GM04503 (cell line): ENCODE measurements at regions not wholly inside any gene's neighbourhood (a gene's known extent, or its start where the extent isn't known, plus 50 kb on each side); places are given as distances from the start of the nearest gene placed in this dataset.

Experiments
- DNase-seq: peaks from one replicate; pipeline ENCODE4 v3.0.0-alpha.2; 2012; ENCODE audit warnings: low read depth

DNA sequence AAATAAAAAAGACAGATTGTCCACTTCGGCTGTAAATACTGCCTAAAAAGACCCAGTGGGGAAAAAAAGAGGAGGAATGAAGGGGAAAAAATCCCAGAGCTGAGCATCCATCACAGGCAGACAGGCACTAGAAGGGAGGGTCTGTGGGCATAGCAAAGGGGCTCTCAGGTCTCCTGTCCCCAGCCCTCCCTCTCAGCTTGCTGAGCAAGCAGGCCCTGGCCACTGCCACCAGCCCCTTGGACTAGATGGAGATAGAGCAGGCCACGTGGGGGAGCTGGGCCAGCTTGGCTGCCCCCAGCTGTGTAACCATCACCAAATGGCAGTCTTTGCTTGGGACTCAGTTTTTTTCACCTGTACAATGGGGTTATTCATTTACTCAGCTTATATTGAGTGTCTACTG, 141.6 kb upstream of the UNC5B start:
- no peak for DNase-seq

DNA sequence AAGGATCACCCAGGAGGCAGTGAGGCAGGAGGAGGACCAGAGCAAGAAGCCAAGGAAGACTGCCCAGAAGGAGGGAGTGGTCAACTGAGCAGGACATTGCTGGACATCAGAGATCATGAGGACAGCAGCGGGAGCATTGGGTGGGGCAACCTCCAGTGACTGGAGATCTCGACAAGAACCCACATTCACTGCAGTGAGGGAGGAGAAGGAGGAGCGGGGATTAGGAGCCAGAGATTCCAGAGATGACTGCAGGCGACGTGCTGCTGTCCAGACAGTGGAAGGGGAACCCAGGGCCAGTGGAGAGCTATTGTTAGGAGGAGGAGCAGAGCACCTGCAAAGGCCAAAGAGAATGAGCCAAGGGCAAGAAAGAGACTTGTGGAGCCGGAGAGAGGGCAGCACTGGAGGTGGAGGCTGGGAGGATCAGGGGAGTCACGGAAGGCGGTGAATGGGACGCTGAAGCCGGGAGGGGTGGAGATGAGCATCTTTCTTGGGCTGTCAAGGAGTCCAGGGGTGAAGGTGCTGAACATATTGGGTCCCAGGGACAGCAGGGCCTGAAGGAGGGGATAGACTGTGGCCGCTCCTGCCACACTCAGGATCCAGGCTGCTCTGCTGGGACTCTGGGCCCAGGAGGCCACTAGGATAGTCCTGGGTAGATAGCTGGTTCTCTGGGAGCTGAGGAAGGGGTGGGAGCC, 140.1 kb upstream of the UNC5B start:
- DNase-seq, result no peak

GRCh38 chr10:71072823-71073210, 139.6 kb upstream of the UNC5B start:
- DNase-seq, result no peak

DNA sequence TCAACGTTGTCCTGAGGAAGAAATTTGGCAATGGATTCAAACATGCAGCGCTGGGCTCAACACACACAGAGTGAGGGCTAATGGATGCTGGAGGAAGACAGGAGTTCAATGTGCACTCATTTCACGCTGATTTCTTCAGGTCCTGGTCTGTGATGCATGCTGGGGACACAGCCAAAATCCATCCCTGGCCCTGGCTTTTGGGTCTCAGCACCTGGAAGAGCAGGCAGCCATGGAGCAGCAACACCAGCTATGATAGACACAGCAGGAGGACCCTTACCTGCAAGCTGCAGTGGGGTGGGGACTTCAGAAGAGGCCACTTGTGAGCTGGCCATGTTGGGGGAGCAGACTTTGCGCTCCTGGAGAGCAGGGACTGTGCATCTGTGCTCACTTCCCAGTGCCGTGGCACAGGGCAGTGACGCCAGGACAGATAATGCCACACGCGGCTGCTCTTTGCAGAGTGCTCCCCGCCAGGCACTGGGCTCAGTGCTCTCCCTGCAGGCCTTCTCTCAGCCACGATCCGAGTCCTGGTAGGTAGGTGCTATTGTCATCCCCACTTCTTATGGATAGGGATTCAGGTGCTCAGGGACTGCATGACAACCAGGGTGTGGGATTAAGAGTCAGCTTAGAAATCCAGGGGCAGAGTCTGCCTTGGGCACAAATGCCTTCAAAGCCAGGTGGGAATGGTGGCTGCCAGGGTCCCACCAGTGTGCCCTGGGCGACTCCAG, 138.8 kb upstream of the UNC5B start:
- DNase-seq, result no peak

DNA sequence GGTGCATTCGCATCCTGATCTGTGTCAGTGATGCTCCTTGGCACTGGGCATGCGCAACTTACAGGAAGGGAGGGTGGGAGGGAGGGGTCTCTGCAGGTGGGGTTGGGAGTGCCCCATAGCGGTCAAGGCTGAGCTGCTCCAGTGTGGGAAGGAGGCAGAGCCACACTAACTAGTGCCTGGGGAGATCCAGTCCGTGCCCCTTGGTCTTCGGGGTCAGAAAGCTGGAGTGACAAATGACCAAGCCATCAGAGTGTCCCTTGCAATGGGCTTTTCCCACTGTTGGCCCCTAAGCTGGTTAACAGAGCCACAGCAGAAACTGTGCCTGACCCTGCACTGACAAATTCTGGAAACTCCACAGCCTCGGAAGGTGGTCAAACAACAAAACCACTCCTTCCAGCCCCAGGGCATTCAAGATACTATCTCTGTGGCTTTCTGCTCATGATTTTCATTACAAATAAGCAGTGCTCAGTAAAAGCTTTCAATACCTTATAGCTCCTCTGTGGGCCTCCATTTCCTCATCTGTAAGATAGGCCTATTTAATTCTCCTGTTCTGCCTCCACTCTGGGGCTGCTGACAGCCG, 138.1 kb upstream of the UNC5B start:
- no peak for DNase-seq

- no peak for DNase-seq
Measured at GRCh38 chr10:71075086-71075758, 137.1 kb upstream of the UNC5B start.

GRCh38 chr10:71075759-71076472, 136.5 kb upstream of the UNC5B start:
- no peak for DNase-seq

DNA sequence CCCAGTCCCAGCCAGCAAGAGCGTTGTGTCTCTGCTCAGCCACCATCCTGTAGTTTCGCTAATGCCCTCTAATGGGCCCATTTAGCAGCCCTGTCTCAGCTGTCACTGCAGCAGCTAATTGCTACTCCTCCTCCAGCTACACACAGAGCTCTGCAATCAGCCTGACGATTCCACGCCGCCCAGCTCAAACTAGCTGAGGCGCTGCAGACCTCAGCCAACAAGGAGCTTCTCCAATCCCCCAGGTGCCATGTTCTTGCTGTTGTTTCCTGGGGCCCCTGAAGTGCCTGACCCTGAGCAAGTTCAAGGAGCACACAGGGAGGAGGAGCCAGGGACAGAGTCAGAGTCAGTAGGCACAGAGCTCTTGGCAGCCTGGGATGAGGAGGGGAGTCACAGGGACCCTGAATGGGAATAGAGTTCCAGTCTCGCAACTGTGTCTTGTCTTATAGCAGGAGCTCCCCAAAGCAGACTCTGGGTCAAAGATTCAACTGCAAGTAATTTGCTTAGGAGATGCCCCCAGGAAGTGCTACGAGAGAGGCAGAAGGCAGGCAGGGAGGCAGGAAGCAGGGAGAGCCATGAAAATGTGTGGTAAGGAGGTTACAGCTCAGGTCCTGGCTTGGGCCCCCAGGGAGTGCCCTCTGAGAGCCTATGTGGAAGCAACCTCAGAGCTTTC, 135.8 kb upstream of the UNC5B start:
- DNase-seq, result no peak

DNA sequence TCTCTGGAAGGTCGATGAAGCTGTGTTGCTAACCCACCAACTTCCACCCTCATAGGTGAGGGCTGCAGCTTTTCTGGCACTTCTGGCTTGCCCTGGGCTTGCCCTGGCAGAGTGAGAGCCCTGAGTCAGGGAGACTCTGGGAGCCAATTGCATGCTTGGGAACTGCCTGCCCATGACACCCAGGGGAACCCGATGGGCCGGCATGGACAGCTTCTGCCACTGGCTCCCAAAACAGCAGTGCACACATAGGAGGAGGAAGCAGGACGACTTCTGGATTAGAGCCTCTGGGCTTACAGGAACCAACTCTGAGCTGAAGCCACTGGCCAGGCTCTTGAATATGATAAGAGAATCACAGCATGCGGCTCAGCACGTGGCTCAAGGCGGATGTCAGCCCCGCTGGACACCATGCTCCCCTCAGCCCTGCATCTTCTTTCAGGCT, 135.2 kb upstream of the UNC5B start:
- DNase-seq, result no peak

- no peak for DNase-seq
Measured at GRCh38 chr10:71077796-71078453, 134.4 kb upstream of the UNC5B start.

GRCh38 chr10:71078454-71079145, 133.8 kb upstream of the UNC5B start:
- DNase-seq, result no peak

DNA sequence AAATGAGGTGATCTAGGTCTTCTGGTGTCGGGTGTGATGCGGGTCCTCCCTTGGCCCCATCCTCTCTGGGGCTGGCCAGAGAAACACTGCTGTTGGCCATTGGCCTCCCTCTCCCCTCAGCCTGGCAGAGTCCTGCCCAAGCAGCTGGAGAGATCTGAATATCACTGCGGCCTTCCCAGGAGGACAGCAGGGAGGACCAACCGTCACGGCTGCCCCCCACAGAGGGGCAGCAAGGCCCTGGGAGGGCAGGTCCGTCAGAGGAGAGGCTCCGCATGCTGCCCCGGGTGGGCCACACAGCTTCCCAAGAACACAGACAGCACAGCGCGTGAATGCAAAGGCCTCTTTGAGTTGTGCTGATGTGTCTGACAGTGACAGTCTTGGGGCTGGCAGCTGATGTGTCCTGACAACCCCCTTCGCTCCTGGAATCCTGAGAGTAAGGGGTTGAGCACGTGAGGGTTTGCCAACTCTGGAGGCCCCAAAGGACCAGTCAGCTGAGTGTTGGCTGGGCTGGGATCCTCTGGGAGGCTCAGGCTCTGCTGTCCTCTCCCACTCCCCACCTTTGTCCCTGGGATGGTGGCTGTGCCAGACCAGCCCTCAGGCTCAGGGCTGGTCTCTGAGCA, 132.5 kb upstream of the UNC5B start:
- no peak for DNase-seq

DNA sequence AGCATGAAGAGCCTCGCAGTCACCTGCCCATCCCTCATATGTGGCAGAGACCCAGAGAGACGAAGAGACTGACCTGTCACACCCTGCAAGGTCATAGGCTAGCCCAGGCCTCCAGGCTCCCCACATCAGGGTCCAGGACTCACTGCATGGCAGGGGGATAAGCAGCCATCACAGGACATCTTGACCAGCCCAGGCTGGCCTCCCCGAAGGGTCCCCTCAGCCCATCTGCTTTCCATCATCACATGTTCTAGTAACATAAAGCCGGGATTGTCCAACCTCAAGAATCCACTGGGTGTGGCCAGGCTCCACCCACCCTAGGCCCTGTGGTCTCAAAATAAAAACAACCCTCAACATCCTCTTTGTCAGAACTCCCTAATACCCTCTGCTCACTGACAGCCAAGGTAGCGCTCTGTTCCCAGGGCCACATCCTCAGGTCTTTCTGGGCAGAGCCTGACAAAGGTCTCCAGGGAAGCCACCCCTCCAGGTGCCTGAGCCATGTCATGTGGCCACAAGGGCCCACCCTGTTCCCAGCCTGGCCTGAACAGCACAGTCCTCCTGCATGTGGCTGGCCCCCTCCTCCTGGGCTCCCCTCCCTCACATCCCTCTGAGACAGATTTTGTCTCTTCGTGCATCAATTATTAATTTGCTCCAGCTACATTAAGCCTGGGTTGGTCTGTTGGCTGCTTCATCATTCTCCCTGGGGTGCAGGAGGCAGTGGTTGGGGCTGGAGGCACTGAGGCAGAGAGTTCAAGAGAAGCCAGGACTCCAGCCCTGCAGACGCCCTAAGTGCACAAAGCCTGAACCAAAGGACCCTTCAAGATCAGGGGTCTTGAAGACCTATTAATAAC, 131.8 kb upstream of the UNC5B start:
- DNase-seq, result no peak

- DNase-seq, result no peak
Measured at GRCh38 chr10:71081229-71081560, 131.2 kb upstream of the UNC5B start.

DNA sequence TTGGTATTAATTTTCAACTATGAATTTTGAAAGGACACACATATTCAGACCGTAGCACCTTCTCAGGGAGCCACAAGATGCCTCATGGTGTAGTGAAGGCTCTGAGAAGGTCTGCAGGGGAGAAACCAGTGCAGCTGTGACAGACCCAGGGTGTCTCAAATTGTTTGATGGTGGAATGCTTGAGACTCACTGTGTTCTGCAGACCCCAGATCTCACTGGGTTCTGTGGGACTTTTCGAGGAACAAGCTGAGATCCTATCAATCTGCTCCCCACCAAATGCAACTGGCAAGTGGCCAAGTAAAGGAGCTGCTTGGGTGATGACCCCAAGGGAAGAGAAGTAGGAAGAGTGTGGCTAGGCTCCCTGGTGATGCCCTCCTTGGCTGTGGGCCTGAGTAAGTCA, 130.5 kb upstream of the UNC5B start:
- no peak for DNase-seq

- DNase-seq, result no peak
Measured at GRCh38 chr10:71082960-71083715, 129.2 kb upstream of the UNC5B start.

DNA sequence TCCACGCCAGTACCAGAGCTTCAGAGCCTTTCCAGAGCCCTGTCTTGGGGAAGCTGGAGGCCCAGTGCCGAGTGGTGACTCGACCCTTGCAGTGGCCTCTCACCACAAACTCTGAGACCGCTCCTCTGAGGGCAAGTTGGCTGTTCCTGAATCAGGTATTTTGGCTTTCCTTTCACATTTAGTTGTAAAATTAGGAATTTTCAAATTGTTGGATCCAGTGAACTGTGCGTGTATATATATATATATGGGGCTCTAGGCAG, 128.7 kb upstream of the UNC5B start:
- no peak for DNase-seq

DNA sequence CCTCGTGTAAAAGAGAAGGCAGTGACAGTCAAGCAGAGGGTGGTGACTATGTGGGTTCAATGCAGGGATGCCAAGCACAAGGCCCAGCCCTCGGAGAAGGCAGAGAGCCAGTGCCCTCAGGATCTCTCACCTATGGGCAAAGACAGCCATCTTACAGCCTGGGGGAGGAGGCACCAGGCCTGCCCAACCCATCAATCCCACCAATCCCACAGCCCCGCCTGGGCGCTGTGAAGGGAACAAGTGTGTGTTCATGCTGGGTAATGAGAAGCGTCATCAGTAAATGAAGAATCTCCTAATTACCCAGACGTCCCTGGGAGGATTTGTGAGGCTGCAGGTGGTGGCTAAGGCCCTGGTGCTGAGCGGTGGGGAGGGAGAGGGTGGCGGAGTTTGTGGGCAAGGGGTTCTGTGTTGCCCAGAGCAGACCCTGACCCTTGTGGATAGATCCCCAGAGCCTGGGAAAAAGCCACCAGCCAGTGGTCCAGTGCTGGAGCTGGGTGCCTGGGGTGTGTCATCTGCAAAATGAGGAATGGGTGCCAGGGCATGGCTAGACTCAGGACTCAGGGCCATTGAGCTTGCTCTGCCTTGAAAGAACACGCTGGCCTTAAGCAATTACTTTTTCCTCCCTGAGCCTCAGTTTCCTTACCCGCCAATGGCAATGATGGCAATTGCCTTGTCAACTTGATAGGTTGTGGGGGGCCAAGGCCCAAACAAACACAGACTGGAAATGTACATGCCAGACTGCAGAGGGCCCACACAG, 128.1 kb upstream of the UNC5B start:
- DNase-seq, result no peak
